Breast epithelium (tissue), 3 donors: ENCODE measurements at regions not wholly inside any gene's neighbourhood (a gene's known extent, or its start where the extent isn't known, plus 50 kb on each side); places are given as distances from the start of the nearest gene placed in this dataset.

Experiments used
- POLR2A ChIP-seq: fragments of 450-650 bp; IDR thresholded peaks from one replicate; pipeline ENCODE4 v1.6.1; 2016; ENCODE audit warnings: antibody characterized with exemption, mild to moderate bottlenecking, moderate library complexity
- TF ChIP-seq, protein P1 (sequence below), 3 donors: fragments of 450-650 bp; IDR thresholded peaks; one replicate each; pipeline ENCODE4 v1.5.1; 2016 to 2017; ENCODE audit warnings: antibody characterized with exemption in 3 of 3, mild to moderate bottlenecking in 3 of 3, moderate library complexity in 3 of 3

DNA sequence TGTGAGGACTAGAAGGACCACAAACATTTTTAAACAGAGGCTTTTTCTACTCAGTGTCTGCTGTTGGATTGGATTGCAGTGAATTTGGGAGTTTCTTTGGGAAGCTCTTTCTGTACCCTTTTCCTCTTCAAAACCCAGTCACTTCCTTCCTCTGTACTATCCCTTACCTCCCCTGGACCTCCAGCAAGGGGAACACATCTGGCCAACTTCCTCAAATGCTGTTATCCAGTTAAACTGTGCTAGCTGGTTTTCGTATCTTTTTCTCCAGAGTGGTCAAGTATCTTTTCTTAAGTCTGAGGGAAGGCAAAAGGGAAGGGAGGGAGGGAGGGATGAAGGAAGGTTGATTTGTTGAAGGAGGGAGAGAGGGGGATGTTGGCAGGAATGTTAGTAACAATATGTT, 99.2 kb upstream of the TNR start:
- TF ChIP-seq, protein P1, sequence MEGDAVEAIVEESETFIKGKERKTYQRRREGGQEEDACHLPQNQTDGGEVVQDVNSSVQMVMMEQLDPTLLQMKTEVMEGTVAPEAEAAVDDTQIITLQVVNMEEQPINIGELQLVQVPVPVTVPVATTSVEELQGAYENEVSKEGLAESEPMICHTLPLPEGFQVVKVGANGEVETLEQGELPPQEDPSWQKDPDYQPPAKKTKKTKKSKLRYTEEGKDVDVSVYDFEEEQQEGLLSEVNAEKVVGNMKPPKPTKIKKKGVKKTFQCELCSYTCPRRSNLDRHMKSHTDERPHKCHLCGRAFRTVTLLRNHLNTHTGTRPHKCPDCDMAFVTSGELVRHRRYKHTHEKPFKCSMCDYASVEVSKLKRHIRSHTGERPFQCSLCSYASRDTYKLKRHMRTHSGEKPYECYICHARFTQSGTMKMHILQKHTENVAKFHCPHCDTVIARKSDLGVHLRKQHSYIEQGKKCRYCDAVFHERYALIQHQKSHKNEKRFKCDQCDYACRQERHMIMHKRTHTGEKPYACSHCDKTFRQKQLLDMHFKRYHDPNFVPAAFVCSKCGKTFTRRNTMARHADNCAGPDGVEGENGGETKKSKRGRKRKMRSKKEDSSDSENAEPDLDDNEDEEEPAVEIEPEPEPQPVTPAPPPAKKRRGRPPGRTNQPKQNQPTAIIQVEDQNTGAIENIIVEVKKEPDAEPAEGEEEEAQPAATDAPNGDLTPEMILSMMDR (IDR thresholded peaks at IDR 0.05), result no peak
- TF ChIP-seq POLR2A, result no peak
